ENCODE measurements at regions not wholly inside any gene's neighbourhood (a gene's known extent, or its start where the extent isn't known, plus 50 kb on each side); places are given as distances from the start of the nearest gene placed in this dataset.

- no peaks in the 10 kb centered on the region for H3K27me3 ChIP-seq (ENCODE audit: low read length)
- H2AFZ ChIP-seq (ENCODE audit: low read depth, low read length, severe bottlenecking) = no peak overlapping the region
- TF ChIP-seq CTCF (IDR thresholded peaks at IDR 0.05; ENCODE audit: insufficient read depth, low read length, poor library complexity, severe bottlenecking) = no peak
- no peak for TF ChIP-seq EZH2phosphoT487 (conservative IDR thresholded peaks at IDR 0.05; ENCODE audit: low read length)
- H3F3A ChIP-seq (ENCODE audit: insufficient read depth) = no peaks in the 10 kb centered on the region
- H3K9me2 ChIP-seq (replicated peaks; ENCODE audit: insufficient read depth, low read length) = no peaks in the 10 kb centered on the region
- no peak overlapping the region for H3K9ac ChIP-seq (ENCODE audit: low read length)
- H3K36me3 ChIP-seq (ENCODE audit: low read length) = no peaks in the 10 kb centered on the region
- no peak overlapping the region for H3K4me2 ChIP-seq (ENCODE audit: low read depth, low read length, poor library complexity, severe bottlenecking)
- H3K79me2 ChIP-seq (ENCODE audit: insufficient read depth, low read length) = no peaks in the 10 kb centered on the region
- H3K4me3 ChIP-seq (ENCODE audit: insufficient read depth, low read length, poor library complexity, severe bottlenecking) = no peak overlapping the region
- H4K20me1 ChIP-seq (ENCODE audit: low read depth, low read length) = no peaks in the 10 kb centered on the region
- no peak overlapping the region for H3K27ac ChIP-seq (ENCODE audit: low read depth, low read length)
- no peaks in the 10 kb centered on the region for H3K9me3 ChIP-seq (ENCODE audit: insufficient read depth, low read length)
These were observed 151.8 kb downstream of the FAM161A start for GRCh38 chr2:61702088-61702467.

DNA sequence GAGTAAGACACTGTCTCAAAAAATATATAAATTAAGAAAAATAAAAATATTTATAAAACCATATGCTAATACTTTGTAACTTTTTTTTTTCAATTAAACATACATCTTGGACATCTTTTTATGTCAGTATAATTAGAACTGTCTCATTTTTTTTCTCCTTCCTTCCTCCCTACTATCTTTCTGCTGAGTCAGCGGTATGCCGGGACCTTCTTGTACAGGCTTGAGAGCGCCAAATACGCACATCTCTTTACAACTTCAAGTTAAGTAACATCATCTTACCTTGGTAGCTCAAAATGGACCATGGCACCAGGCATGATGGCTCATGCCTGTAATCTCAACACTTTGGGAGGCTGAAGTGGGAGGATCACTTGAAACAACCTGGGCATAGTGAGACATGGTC is 153.4 kb downstream of the FAM161A start:
- H3K9me3 ChIP-seq (ENCODE audit: insufficient read depth, low read length) = no peaks in the 10 kb centered on the region
- no peak for TF ChIP-seq CTCF (IDR thresholded peaks at IDR 0.05; ENCODE audit: insufficient read depth, low read length, poor library complexity, severe bottlenecking)
- no peak for TF ChIP-seq EZH2phosphoT487 (conservative IDR thresholded peaks at IDR 0.05; ENCODE audit: low read length)

GRCh38 chr2:61694312-61695274 is 156.4 kb upstream of the XPO1 start:
- Histone ChIP-seq H3K4me2 (ENCODE audit: low read depth, low read length, poor library complexity, severe bottlenecking) (peak overlapping the region; percentile 60), H3K36me3 (ENCODE audit: low read length) (no peaks in the 10 kb centered on the region), H2AFZ (ENCODE audit: low read depth, low read length, severe bottlenecking) (peak overlapping the region; percentile 99), H3K79me2 (ENCODE audit: insufficient read depth, low read length) (no peaks in the 10 kb centered on the region), H3K9me2 (replicated peaks; ENCODE audit: insufficient read depth, low read length) (no peaks in the 10 kb centered on the region), H4K20me1 (ENCODE audit: low read depth, low read length) (no peaks in the 10 kb centered on the region), H3F3A (ENCODE audit: insufficient read depth) (peaks cover 19% of the 10 kb centered on the region), H3K4me3 (ENCODE audit: insufficient read depth, low read length, poor library complexity, severe bottlenecking) (peak overlapping the region; percentile 69), H3K9me3 (ENCODE audit: insufficient read depth, low read length) (no peaks in the 10 kb centered on the region), H3K9ac (ENCODE audit: low read length) (peak overlapping the region; percentile 50), H3K27me3 (ENCODE audit: low read length) (no peaks in the 10 kb centered on the region), H3K27ac (ENCODE audit: low read depth, low read length) (no peak overlapping the region)
- TF ChIP-seq CTCF (IDR thresholded peaks at IDR 0.05; ENCODE audit: insufficient read depth, low read length, poor library complexity, severe bottlenecking) = peak; percentile 51
- no peak for TF ChIP-seq EZH2phosphoT487 (conservative IDR thresholded peaks at IDR 0.05; ENCODE audit: low read length)

More for the DNA sequence above, 153.4 kb downstream of the FAM161A start:
- H3K27me3 ChIP-seq (ENCODE audit: low read length) = no peaks in the 10 kb centered on the region
- H3K9me2 ChIP-seq (replicated peaks; ENCODE audit: insufficient read depth, low read length) = no peaks in the 10 kb centered on the region
- H3K4me3 ChIP-seq (ENCODE audit: insufficient read depth, low read length, poor library complexity, severe bottlenecking) = no peak overlapping the region
- no peak overlapping the region for H3K4me2 ChIP-seq (ENCODE audit: low read depth, low read length, poor library complexity, severe bottlenecking)
- no peaks in the 10 kb centered on the region for H4K20me1 ChIP-seq (ENCODE audit: low read depth, low read length)
- H3K36me3 ChIP-seq (ENCODE audit: low read length) = no peaks in the 10 kb centered on the region
- no peak overlapping the region for H3K9ac ChIP-seq (ENCODE audit: low read length)
- no peaks in the 10 kb centered on the region for H3K79me2 ChIP-seq (ENCODE audit: insufficient read depth, low read length)
- no peak overlapping the region for H3K27ac ChIP-seq (ENCODE audit: low read depth, low read length)
- H2AFZ ChIP-seq (ENCODE audit: low read depth, low read length, severe bottlenecking) = no peak overlapping the region
- 0 out of 2 replicates have a peak, but pooled peaks cover under 1% of the 10 kb centered on the region for H3F3A ChIP-seq (ENCODE audit: insufficient read depth)
